ENCODE measurements at regions not wholly inside any gene's neighbourhood (a gene's known extent, or its start where the extent isn't known, plus 50 kb on each side); places are given as distances from the start of the nearest gene placed in this dataset.
A peak's percentile ranks its signal among the peaks of the same experiment; 100 is the strongest.
"Not testable (repeated sequence)": the region's sequence is repeated elsewhere in the genome, so short reads cannot be mapped to it uniquely, and the experiment has no call there.

DNA sequence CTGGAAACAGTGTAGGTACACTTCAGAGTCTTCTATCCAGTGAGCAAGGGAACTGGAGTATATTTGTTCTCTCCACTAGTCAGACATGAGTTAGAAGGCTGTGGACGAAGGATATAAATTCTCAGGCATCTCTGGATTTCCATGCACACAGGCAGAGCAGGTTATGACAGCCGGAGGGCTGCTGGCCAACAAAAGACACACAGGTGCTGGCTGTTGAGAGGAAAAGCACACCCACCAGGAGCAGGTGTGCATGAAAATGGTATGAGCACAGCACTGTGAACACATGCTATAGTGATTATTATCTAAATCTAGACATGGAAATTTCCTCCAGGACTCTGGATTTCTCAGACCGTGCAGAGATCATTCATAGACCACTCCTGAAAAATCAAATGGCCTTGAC, 444.7 kb upstream of the RPS6KA3 start:
- peak; percentile 72 for DNase-seq

DNA sequence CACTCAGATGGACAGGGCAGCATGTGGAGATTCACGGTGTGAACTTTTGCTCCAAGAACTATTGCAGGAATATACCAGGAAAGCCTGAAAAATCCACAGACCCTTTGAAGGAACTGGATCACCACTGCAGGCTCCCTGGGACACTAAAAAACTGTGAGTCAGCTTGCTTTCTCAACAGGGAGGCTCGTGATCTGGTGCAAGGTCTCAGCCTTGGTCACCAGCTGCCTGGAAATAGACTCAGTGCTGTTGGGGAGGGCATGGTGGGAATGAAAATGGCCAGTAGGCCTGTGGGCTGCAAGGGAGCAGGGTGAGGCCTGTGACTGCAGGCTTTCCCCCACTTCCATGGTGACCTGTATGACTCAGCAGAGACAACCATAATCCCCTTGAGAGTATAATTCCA, 426.4 kb upstream of the RPS6KA3 start:
- DNase-seq, result no peak

DNA sequence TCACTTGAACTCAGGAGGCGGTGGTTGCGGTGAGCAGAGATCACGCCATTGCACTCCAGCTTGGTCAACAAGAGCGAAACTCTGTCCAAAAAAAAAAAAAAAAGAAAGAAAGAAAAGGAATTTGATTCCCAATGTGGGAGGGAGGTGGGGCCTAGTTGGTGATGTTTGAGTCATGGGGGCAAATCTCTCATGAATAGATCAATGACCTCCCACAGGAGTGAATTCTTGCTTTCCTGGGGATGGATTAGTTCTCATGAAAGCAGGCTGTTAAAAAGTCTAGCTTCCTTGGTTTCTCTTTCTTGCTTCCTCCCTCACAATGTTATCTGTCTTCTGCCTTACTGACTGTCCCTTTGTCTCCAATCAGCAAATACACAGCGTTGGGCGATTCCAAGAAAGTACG, 419.5 kb upstream of the RPS6KA3 start:
- DNase-seq, result no peak

- DNase-seq, result no peak
Observed at GRCh38 chrX:20685652-20686051, 418.9 kb upstream of the RPS6KA3 start.

- DNase-seq, result no peak
Observed at GRCh38 chrX:20681683-20682082, 415.0 kb upstream of the RPS6KA3 start.

DNA sequence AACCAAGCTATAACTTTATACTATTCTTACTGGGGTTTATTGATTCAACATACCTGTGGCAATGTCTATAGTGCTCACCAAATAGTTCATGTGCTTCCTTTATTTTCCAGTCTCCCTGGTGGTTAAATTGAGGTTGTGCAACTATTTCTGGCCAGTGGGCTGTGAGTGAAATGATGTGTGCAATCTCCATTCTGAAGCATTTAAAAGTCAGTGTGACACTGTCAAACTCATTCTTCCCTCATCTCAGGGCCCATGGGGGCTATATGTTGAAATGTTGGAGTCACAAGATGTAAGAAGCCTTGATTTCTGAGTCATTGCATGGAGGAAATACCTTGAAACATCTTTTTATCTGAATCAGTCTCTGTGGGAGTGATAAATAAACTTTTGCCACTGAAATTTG, 414.3 kb upstream of the RPS6KA3 start:
- DNase-seq, result no peak

DNA sequence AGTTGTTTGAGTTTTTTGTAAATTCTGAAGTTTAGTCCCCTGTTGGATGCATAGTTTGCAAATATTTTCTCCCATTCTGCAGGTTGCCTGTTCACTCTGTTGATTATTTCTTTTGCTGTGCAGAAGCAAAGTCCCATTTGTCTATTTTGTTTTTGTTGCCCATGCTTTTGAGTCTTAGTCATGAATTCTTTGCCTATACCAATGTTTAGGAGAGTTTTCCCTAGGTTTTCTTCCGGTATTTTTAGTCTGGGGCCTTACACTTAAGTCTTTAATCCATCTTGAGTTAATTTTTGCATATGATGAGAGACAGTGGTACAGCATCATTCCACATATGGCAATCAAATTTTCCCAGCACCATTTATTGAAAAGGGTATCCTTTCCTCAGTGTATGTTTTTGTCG, 405.8 kb upstream of the RPS6KA3 start:
- DNase-seq, result no peak

DNA sequence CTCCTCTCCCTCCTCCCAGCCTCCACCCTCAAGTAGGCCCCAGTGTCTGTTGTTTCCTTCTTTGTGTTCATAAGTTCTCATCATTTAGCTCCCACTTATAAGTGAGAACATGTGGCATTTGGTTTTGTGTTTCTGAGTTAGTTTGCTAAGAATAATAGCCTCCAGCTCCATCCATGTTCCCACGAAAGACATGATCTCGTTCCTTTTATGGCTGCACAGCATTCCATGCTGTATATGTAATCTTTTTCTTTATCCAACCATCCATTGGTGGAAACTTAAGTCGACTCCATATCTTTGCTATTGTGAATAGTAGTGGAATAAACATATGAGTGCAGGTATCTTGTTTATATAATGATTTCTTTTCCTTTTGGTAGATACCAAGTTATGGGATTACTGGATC, 405.0 kb upstream of the RPS6KA3 start:
- not testable (repeated sequence) for DNase-seq

GRCh38 chrX:20670611-20671010, 403.9 kb upstream of the RPS6KA3 start:
- no peak for DNase-seq

DNA sequence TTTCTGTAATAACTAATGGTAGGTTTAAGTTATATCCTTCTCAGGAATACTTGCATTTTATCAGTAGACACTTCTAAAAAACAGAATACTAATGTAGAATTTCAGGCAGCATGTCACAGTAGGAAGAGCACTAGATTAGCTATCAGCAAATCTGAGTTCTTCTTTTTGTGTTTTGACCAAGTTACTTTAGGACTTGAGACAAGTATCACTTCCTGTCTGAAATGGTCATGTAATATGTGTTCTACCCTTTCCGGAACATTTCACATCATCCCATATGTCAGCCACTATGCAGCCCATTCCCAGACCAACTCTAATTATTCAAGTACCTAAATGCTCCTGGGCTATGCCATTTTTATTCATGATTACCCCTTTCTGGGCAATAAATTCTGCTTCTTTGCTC, 401.8 kb upstream of the RPS6KA3 start:
- no peak for DNase-seq

GRCh38 chrX:20666331-20666730, 399.6 kb upstream of the RPS6KA3 start:
- no peak for DNase-seq

DNA sequence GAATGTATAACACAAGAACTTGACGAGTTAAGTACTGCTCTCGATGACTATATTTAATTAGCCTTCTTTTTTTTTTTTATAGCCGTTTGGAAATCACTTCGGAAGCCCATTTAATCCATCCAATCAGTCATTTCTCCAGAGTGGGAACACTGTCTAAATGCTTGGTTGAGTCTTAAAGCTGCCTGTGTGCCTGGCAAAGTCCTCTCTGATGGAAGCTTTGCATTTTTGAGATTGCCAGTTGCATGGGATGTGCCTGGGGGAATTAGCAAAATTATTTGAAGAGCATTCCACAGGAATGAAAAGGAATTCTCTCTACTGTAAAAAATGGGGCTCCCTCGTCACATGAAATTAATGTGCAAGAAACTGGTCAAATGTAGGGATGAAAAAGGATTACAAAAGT, 398.8 kb upstream of the RPS6KA3 start:
- no peak for DNase-seq

GRCh38 chrX:20664774-20665173, 398.1 kb upstream of the RPS6KA3 start:
- DNase-seq, result no peak

- no peak for DNase-seq
Observed at GRCh38 chrX:20664131-20664530, 397.4 kb upstream of the RPS6KA3 start.

- no peak for DNase-seq
Observed at GRCh38 chrX:20663336-20663735, 396.6 kb upstream of the RPS6KA3 start.

- no peak for DNase-seq
Observed at GRCh38 chrX:20656721-20657120, 390.0 kb upstream of the RPS6KA3 start.

DNA sequence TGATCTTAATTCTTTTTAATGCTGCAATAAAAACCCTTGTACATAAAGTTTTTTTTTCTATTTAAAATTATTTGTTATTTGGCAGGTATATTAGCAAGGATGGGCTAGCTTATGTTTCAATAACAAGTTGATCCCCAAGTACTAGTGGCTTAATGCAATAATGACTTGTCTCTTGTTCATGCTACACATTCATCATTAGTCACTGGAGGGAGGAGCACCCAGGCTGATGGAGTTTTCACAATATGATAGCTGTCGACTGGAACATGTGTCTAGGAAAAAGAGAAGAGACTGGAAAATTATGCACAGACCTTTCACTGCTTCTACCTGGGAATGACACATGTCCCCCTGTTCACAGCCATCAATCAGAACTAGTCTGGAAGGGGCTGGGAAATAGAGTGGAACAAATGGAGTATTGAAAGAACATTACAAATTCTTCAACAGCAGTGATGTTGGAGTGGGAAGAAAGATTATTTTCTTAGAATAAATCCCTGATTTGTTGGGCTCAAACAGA, 387.9 kb upstream of the RPS6KA3 start:
- no peak for DNase-seq

DNA sequence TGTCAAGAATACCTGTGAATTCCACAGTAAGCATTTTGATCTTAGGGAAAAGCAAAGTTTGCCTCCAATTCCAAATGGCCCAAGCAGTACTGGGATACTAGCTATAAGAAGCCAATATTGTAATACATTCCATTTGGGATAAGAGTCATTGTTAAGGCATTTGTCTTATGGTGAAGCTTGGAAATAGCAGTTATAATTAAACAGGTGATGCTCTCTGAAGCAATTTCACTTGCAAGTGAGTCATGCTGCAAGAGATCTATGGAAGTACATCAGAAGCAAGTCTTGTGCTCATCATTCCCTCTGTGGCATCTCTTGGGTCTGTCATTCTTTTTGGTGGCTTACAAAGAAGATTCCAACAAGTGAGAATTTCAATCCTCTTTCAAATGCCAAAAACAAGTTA, 386.4 kb upstream of the RPS6KA3 start:
- no peak for DNase-seq

- DNase-seq, result no peak
Observed at GRCh38 chrX:20641954-20642353, 375.2 kb upstream of the RPS6KA3 start.

DNA sequence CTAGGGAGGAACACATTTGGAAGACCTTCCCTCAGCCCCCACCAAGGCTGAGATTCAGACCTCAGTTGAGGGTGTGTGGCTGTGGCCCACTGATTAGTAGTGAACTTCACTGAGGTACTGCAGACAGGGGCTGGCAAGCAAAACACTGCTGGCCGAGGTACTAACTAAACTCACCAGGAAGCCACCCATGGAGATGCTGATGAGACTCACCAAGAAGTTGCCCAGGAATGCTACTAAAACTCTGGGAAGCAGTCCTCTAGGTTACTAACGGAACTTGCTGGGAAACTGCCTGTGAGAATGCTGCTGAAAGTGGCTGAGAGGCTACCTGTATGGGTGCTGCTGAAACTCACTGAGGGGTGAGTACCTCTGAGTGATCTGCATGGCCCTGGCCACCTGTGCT, 372.4 kb upstream of the RPS6KA3 start:
- no peak for DNase-seq

GRCh38 chrX:20637351-20637750, 370.6 kb upstream of the RPS6KA3 start:
- no peak for DNase-seq

- DNase-seq, result no peak
Observed at GRCh38 chrX:20633451-20633850, 366.7 kb upstream of the RPS6KA3 start.

- no peak for DNase-seq
Observed at GRCh38 chrX:20623448-20623847, 356.7 kb upstream of the RPS6KA3 start.

DNA sequence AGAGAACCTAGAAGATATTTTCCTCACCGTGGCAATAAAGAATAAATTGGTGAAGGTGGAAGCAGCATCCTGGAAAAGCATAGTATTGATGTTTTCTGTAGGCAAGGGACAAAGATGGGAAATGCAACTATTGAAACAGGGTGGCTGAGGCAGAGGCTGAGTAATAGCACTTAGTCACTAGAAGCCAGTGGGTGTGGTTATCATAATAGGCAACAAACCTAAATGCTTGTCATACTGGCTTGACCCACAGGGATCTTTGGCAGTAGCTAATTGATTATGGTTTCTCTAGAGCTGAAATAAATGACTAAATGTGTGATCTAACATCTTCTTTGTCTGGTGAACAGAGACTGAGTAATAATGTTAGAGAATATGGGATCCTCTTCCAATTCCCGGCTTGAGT, 353.6 kb upstream of the RPS6KA3 start:
- DNase-seq, result no peak

DNA sequence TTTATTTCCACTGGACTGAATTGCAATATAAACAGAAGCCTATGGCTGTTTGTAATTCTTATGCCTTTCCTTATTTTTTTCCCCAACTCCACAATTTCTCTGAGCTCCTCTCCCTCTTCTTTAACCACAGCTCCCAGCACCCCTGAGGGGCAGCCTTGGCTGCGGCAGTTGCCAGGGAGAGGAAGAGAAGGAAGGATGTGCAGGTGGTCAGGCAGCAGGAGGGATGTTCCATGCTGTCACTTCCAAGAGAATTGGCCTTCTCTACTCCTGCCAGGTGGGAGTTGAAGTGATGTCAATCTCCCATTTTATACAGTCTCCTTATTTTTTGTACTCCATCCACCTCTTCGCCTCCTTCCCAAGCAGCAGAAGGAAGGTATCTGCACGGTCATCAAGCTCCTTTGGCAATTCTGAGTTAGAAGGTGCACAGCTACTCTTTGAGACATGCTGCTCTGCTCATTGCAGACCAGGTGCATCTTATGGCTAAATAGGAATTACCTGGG, 343.3 kb upstream of the RPS6KA3 start:
- no peak for DNase-seq

GRCh38 chrX:20606831-20607230, 340.1 kb upstream of the RPS6KA3 start:
- DNase-seq, result no peak
